ENCODE measurements at regions not wholly inside any gene's neighbourhood (a gene's known extent, or its start where the extent isn't known, plus 50 kb on each side); places are given as distances from the start of the nearest gene placed in this dataset.

GRCh38 chr1:209455661-209456358 is 127.7 kb upstream of the CAMK1G start:
- no TSS peak for BruUV-seq (replicated peaks)
- Histone ChIP-seq H3K27ac (ENCODE audit: low read length) (no peak overlapping the region), H3K9me3 (ENCODE audit: control insufficient read depth, insufficient read depth, low read depth, low read length) (no peaks in the 10 kb centered on the region), H3K27me3 (ENCODE audit: control insufficient read depth, insufficient read depth, low read length) (no peaks in the 10 kb centered on the region), H3K4me1 (ENCODE audit: control insufficient read depth, insufficient read depth, low read length) (no peaks in the 10 kb centered on the region), H3K4me3 (ENCODE audit: low read depth in 2 of 2, low read length in 2 of 2) (no peak overlapping the region), H3K36me3 (ENCODE audit: control insufficient read depth, insufficient read depth, low read length) (no peaks in the 10 kb centered on the region)
- ChIA-PET CTCF (no interaction called here), POLR2A (no interaction called here)
- in situ Hi-C loops (cut with HindIII; ENCODE audit: low pct_unique_long_range_greater_than_20kb, low sequenced_read_pairs) = no loop called here
- TF ChIP-seq TCF7L2 (IDR thresholded peaks at IDR 0.05; ENCODE audit: low read depth, low read length) = no peak
- no peak for TF ChIP-seq SIN3A (IDR thresholded peaks at IDR 0.05; ENCODE audit: borderline replicate concordance, insufficient read depth, low read depth, low read length)
- no peak for TF ChIP-seq REST (IDR thresholded peaks at IDR 0.05; ENCODE audit: insufficient read depth in 1 of 2, low read depth in 2 of 2, low read length in 1 of 2)
- no peak for TF ChIP-seq POLR2AphosphoS5 (IDR thresholded peaks at IDR 0.05; ENCODE audit: low read depth, low read length)
- TF ChIP-seq CTCF (IDR thresholded peaks at IDR 0.05) = no peak
- DNase-seq (ENCODE audit: low read depth, low spot score) = no peak
- no peak for ATAC-seq
- intact Hi-C loops (cut with micrococcal nuclease; ENCODE audit: unreplicated experiment) = no loop called here

- no peaks in the 10 kb centered on the region for H3K9me3 ChIP-seq (ENCODE audit: control insufficient read depth, insufficient read depth, low read depth, low read length)
- H3K27me3 ChIP-seq (ENCODE audit: control insufficient read depth, insufficient read depth, low read length) = no peaks in the 10 kb centered on the region
- ATAC-seq = no peak
- in situ Hi-C loops (cut with HindIII; ENCODE audit: low pct_unique_long_range_greater_than_20kb, low sequenced_read_pairs) (no loop called here), intact Hi-C loops (cut with micrococcal nuclease; ENCODE audit: unreplicated experiment) (no loop called here)
- H3K4me3 ChIP-seq (ENCODE audit: low read depth in 2 of 2, low read length in 2 of 2) = no peak overlapping the region
- no peaks in the 10 kb centered on the region for H3K36me3 ChIP-seq (ENCODE audit: control insufficient read depth, insufficient read depth, low read length)
- no TSS peak for BruUV-seq (replicated peaks)
- H3K4me1 ChIP-seq (ENCODE audit: control insufficient read depth, insufficient read depth, low read length) = no peaks in the 10 kb centered on the region
- H3K27ac ChIP-seq (ENCODE audit: low read length) = no peak overlapping the region
- ChIA-PET CTCF (no interaction called here), POLR2A (no interaction called here)
- DNase-seq (ENCODE audit: low read depth, low spot score) = no peak
- TF ChIP-seq POLR2AphosphoS5 (IDR thresholded peaks at IDR 0.05; ENCODE audit: low read depth, low read length) (no peak), SIN3A (IDR thresholded peaks at IDR 0.05; ENCODE audit: borderline replicate concordance, insufficient read depth, low read depth, low read length) (no peak)
Observed at GRCh38 chr1:209456878-209457277, 126.6 kb upstream of the CAMK1G start.

- Histone ChIP-seq H3K4me1 (ENCODE audit: control insufficient read depth, insufficient read depth, low read length) (no peaks in the 10 kb centered on the region), H3K27ac (ENCODE audit: low read length) (no peak overlapping the region), H3K36me3 (ENCODE audit: control insufficient read depth, insufficient read depth, low read length) (no peaks in the 10 kb centered on the region), H3K4me3 (ENCODE audit: low read depth in 2 of 2, low read length in 2 of 2) (no peak overlapping the region), H3K27me3 (ENCODE audit: control insufficient read depth, insufficient read depth, low read length) (no peaks in the 10 kb centered on the region), H3K9me3 (ENCODE audit: control insufficient read depth, insufficient read depth, low read depth, low read length) (no peaks in the 10 kb centered on the region)
- DNase-seq (ENCODE audit: low read depth, low spot score) (no peak), ATAC-seq (no peak)
- intact Hi-C loops (cut with micrococcal nuclease; ENCODE audit: unreplicated experiment) (no loop called here), in situ Hi-C loops (cut with HindIII; ENCODE audit: low pct_unique_long_range_greater_than_20kb, low sequenced_read_pairs) (no loop called here)
- CTCF ChIA-PET = no interaction called here
- no peak for TF ChIP-seq TCF7L2 (IDR thresholded peaks at IDR 0.05; ENCODE audit: low read depth, low read length)
- no peak for TF ChIP-seq CTCF (IDR thresholded peaks at IDR 0.05)
- no peak for TF ChIP-seq REST (IDR thresholded peaks at IDR 0.05; ENCODE audit: insufficient read depth in 1 of 2, low read depth in 2 of 2, low read length in 1 of 2)
- TF ChIP-seq POLR2AphosphoS5 (IDR thresholded peaks at IDR 0.05; ENCODE audit: low read depth, low read length) = no peak
- TF ChIP-seq SIN3A (IDR thresholded peaks at IDR 0.05; ENCODE audit: borderline replicate concordance, insufficient read depth, low read depth, low read length) = no peak
- BruUV-seq (replicated peaks) = no TSS peak
- POLR2A ChIA-PET = no interaction called here
Observed at GRCh38 chr1:209457401-209458125, 126.0 kb upstream of the CAMK1G start.
